ENCODE measurements at regions not wholly inside any gene's neighbourhood (a gene's known extent, or its start where the extent isn't known, plus 50 kb on each side); places are given as distances from the start of the nearest gene placed in this dataset.

DNA sequence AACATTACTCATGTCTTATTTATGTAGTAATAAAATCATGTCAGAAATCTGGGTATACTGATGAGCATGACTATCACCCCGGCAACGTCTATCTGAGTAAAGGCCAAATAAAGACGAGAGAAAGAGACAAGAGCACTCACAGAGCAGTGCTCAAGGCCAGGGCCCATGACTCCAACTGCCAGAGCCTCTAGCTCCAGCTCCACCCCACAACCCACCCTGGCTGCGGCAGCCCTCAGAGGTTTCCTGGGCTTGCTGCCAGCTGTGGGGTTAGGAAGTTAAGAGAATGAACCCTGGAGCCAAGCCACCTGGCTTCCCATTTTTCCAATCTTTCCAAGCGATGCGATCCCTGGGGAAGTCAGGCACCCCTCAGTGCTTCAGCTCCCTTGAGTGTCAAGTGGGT lies 92.0 kb upstream of the PAX1 start:
- DNase-seq (ENCODE audit: low read depth): peak; percentile 1
- H3K4me3 ChIP-seq (ENCODE audit: control insufficient read depth, low read depth, low read length): no peak overlapping the region
- TF ChIP-seq, protein P1, sequence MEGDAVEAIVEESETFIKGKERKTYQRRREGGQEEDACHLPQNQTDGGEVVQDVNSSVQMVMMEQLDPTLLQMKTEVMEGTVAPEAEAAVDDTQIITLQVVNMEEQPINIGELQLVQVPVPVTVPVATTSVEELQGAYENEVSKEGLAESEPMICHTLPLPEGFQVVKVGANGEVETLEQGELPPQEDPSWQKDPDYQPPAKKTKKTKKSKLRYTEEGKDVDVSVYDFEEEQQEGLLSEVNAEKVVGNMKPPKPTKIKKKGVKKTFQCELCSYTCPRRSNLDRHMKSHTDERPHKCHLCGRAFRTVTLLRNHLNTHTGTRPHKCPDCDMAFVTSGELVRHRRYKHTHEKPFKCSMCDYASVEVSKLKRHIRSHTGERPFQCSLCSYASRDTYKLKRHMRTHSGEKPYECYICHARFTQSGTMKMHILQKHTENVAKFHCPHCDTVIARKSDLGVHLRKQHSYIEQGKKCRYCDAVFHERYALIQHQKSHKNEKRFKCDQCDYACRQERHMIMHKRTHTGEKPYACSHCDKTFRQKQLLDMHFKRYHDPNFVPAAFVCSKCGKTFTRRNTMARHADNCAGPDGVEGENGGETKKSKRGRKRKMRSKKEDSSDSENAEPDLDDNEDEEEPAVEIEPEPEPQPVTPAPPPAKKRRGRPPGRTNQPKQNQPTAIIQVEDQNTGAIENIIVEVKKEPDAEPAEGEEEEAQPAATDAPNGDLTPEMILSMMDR (conservative IDR thresholded peaks at IDR 0.05; ENCODE audit: control insufficient read depth, insufficient read depth, low read depth, low read length): no peak

DNA sequence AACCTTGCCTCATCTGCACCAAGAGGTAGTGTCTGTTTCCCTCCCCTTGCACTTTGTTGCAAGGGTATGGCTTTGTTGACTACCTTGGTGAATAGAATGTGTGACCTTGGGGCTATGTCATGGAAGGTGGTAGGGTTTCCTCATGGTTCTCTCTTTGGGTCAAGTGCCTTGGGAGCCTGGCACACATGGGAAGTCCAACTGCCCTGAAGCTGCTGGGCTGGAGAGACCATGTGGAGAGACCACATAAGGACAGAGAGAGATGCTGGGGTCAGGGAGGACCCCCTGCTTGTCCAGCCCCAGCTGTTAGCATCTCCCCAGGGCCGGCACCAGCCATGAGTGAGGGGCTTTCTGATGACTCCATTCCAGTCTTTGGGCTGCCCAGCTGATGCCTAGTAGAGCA lies 95.5 kb upstream of the PAX1 start:
- DNase-seq (ENCODE audit: low read depth): no peak
- H3K4me3 ChIP-seq (ENCODE audit: control insufficient read depth, low read depth, low read length): no peak overlapping the region
- TF ChIP-seq, protein P1 (conservative IDR thresholded peaks at IDR 0.05; ENCODE audit: control insufficient read depth, insufficient read depth, low read depth, low read length): no peak

DNA sequence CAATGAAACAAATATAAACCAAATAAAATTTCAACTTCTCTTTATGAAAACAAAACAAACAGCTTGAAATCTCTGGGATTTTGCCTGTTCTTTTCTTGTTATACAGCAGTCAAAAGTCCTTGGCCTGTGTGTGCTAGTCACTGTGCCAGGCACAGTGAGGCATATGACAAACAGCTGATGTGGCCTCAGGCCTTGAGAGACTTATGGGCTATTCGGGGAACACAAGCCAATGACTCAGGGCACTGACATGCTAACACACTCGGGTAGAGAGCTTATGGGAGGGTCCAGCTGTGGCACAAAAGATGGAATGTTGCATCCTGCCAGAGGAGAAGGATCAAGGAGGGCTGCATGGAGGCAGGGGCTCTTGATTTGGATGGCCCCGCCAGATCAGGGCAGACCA lies 95.4 kb upstream of the NKX2-2 start:
- DNase-seq (ENCODE audit: low read depth): no peak
- TF ChIP-seq, protein P1 (conservative IDR thresholded peaks at IDR 0.05; ENCODE audit: control insufficient read depth, insufficient read depth, low read depth, low read length): no peak

DNA sequence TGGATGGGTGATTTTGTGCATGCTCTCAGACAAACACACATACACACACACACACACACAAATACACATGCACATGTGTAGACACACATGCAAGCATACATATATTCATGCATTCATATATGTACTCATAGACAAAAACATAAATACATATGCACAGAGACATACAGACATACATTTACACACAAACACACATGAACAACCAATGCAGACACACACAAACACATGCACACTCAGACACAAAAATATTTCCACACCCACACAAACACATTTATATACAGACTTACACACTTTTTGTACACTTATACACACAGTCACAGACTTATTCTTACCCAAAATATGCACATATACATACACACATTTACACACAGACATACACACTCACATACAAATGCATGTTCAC lies 94.9 kb upstream of the NKX2-2 start:
- no peak for DNase-seq (ENCODE audit: low read depth)
- TF ChIP-seq, protein P1 (conservative IDR thresholded peaks at IDR 0.05; ENCODE audit: control insufficient read depth, insufficient read depth, low read depth, low read length): no peak
- no peak overlapping the region for H3K4me3 ChIP-seq (ENCODE audit: control insufficient read depth, low read depth, low read length)

More for the DNA sequence above, 95.4 kb upstream of the NKX2-2 start:
- no peak overlapping the region for H3K4me3 ChIP-seq (ENCODE audit: control insufficient read depth, low read depth, low read length)

DNA sequence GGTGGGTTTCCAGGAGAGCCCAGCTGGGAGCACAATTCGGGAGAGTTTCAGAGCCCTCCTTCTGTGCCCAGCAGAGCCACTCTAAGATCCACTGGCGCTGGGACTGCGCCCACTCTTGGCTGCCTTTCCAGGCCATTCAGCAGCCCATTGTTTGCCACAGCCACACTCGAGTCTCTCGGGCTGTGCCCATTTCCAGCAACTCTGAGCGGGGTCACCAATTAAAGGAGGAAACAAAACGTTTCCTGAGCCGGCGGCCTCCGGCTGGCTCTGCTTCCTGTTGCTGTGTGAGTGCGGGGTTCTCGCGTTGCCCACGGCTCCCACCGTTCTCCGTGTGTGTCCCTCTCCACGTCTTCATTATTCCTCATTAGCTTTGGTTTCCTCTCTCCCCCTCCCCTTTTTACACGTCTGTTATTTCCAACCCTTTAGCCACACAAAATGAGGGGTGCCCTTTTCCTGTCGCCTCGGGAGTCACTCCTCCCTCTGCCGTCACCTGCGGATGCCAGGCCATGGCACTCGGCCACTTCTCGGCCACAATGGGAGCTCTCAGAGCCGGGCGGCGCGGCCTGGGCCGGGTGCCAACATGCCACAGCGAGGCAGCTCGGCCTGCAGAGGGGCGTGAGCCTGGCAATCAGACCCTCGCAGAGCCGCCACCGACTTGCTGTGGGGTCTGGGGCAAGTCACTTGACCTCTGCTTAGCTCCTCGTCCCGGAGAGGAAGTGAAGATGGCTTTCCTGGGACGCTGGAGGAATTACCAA lies 94.3 kb upstream of the NKX2-2 start:
- H3K4me3 ChIP-seq (ENCODE audit: control insufficient read depth, low read depth, low read length): no peak overlapping the region
- DNase-seq (ENCODE audit: low read depth): no peak
- TF ChIP-seq, protein P1 (conservative IDR thresholded peaks at IDR 0.05; ENCODE audit: control insufficient read depth, insufficient read depth, low read depth, low read length): no peak

DNA sequence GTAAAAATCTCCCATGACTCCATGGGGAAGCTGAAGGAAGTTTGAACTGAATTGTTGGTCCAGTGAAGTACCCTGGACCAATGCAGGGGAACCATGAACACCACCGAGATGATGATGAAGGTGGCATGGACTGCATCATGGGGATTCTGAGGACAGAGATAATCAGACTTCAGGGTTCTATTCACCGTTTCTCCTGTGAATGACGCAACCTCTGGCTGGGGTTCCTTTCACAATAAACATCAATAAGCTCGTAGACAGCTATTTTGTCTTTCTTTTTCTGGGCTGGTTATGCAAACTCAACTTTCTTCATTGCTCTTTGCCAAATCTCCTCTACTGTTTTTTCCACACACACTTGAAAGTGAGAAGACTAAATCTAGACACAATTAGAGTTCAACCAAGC lies 87.9 kb upstream of the NKX2-2 start:
- no peak overlapping the region for H3K4me3 ChIP-seq (ENCODE audit: control insufficient read depth, low read depth, low read length)
- TF ChIP-seq, protein P1 (conservative IDR thresholded peaks at IDR 0.05; ENCODE audit: control insufficient read depth, insufficient read depth, low read depth, low read length): no peak
- no peak for DNase-seq (ENCODE audit: low read depth)

Measured in fibroblast of mammary gland (primary cell).